Left ventricle myocardium superior (tissue), 1 donor: ENCODE measurements at regions not wholly inside any gene's neighbourhood (a gene's known extent, or its start where the extent isn't known, plus 50 kb on each side); places are given as distances from the start of the nearest gene placed in this dataset.
A peak's percentile ranks its signal among the peaks of the same experiment; 100 is the strongest.
"Not testable (repeated sequence)": the region's sequence is repeated elsewhere in the genome, so short reads cannot be mapped to it uniquely, and the experiment has no call there.

ENCODE experiments used
- ATAC-seq: fragments of 200-7000 bp; cut with Tn5 transposase; one replicate; pipeline ENCODE4 v1.9.1; 2020; ENCODE audit warnings: mild to moderate bottlenecking, moderate library complexity
- DNase-seq: peaks from one replicate; pipeline ENCODE4 v3.0.0-alpha.2; 2020
- intact Hi-C: fragments of 100-400 bp; cut with micrococcal nuclease; formaldehyde crosslinking; loops from one replicate; pipeline ENCODE4 v1.11.0; 2022
- donor health status: DM: no; HTN: yes; CAD: no; lungs with severe emphysema.

DNA sequence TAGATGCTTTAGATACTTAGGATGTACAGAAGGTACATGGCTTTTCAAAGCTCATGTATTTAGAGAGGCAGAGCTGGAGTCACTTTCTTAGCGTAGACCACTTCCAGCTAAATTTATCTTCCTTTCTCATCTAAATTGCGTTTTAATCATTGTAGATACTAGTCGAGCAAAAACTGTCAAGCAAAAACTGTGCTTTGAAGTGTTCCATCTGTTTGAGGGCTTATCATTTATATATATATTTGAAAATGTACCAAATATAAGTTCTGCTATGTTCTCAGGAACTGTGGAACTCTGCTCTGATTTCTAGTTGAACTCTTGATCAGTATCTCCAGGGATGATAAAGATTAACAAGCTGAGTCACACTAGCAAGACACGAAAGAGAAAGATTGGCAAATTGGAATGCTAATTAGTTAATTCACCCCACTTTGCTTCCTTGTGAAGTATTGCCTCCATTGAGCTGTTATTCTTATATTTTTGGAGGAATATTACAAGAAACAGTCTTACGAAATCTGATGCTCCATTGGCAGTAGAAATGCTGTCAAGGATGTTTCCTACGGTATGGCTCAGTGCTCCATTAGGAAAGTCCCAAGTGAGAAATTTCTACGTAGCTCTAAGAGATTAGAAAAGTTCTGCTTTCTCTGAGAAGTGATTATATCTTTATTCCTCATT is 310.7 kb downstream of the AEBP2 start:
- ATAC-seq, result no peak
- intact Hi-C loops, result no loop called here
- no peak for DNase-seq

GRCh38 chr12:19751078-19751477 is 311.8 kb downstream of the AEBP2 start:
- intact Hi-C loops, result no loop called here
- ATAC-seq, result no peak
- DNase-seq, result no peak

DNA sequence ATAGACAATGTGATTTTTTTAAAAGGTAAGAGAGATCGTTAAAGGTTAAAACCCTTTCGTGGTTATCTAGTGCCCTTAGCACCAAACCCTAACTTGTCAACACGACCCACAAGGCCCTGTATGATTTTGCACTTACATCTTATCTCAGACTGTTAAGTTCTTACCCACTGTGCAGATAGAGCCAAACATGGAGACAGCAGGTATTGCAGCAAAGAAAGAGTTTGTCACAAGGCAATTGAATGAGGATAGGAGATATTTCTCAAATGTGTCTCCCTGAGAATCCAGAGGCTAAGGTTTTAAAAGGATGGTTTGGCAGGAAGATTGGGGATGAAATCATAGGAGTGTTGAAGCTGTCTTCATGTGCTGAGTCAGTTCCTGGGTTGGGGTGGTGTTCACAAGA is 313.4 kb downstream of the AEBP2 start:
- DNase-seq (no peak), ATAC-seq (no peak)
- intact Hi-C loops, result no loop called here

- no peak for ATAC-seq
- intact Hi-C loops, result no loop called here
- no peak for DNase-seq
Observed at GRCh38 chr12:19755136-19755535, 315.8 kb downstream of the AEBP2 start.

DNA sequence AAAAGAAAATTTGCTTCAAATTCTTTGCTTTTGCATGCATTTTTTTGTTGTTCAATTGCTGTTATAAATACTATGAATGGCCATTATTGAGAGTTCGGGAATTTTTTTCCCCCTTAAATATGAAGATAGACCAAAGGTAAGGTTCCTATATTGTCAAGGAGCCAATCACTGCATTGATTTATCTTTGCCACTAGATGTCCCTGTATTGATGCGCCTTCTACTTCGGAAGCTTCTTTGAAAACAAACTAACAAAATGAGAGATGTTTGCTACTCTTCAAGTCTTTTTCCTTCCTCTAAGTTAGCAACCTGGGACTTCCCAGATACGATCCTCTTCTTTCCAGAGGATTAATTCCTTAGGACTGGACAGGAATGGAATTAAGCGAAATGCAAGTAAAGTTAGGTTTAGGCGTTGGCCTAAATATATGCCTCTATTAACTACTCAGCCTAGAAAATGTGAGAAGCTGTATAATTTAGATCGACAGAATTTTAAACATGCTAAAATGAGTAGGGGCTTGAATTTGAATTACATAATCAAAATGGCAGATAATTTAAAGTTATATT is 318.1 kb downstream of the AEBP2 start:
- ATAC-seq, result peak; percentile 60
- DNase-seq, result no peak
- intact Hi-C loops, result no loop called here

- ATAC-seq (no peak), DNase-seq (no peak)
- intact Hi-C loops, result no loop called here
Observed at GRCh38 chr12:19759227-19759626, 319.9 kb downstream of the AEBP2 start.

- ATAC-seq (no peak), DNase-seq (no peak)
- intact Hi-C loops, result no loop called here
Observed at GRCh38 chr12:19760611-19761010, 321.3 kb downstream of the AEBP2 start.

DNA sequence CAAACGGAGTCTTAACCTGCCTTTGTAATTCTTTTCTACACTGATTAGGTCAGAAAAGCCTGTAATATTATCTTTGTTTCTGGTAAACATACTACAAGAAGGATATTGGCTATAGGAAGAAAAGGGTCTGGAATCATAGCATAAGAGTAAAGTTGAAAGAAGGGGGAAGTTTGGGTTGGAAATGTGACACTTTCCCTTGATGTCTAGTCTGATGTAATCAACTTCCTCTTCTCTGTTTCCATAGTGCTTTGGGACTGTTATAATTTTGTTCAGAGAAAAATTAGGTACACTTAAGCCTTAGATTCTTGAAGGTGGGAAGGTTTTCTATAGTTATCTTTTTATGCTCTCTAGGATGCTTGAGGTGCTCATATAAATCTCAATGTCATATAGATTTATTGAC is 322.2 kb downstream of the AEBP2 start:
- intact Hi-C loops, result no loop called here
- DNase-seq, result no peak
- no peak for ATAC-seq

DNA sequence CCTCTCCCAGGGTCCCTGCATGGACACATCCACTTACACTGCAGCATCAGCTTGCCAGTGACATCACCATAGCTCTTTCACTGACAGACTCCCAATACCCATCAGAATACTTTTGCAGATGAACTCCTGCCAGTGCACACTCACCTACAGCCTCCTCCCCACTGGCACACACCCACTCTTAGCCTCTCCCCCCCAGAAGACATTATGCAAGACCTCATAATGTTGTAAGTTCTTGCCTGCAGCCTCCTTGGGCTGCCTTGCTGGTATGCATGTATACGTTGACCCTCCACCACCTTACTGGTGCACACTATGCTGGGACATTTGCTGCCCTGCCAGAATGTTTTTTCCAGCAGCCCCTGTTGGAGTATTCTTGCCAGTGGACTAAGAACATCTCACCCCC is 324.2 kb downstream of the AEBP2 start:
- intact Hi-C loops, result no loop called here
- no peak for ATAC-seq
- DNase-seq, result no peak

GRCh38 chr12:19764408-19764807 is 325.1 kb downstream of the AEBP2 start:
- intact Hi-C loops, result no loop called here
- no peak for ATAC-seq
- no peak for DNase-seq

DNA sequence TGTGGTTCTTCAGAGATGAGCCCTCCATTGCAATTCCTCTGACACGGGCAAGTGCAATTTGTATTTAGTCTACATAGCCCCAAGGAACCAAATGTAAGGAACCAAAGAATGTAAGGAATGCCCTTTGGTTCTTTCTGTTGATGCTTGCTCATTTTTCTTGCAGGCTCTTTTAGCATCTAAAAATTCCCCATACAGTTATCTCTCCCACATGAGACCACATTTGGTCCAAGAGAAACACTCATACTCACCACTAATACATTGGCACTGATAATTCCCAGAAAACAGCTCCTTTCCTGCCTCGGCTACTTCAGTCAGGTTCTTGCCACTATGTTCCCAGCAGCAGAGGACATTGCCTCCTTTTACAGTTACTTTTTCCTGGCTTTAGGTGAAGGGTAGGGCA is 332.6 kb downstream of the AEBP2 start:
- DNase-seq (no peak), ATAC-seq (peak; percentile 45)
- intact Hi-C loops, result no loop called here

- ATAC-seq (no peak), DNase-seq (no peak)
- intact Hi-C loops, result no loop called here
Observed at GRCh38 chr12:19772776-19773175, 333.5 kb downstream of the AEBP2 start.

- intact Hi-C loops, result no loop called here
- DNase-seq, result no peak
- ATAC-seq, result no peak
Observed at GRCh38 chr12:19775241-19775640, 335.9 kb downstream of the AEBP2 start.

GRCh38 chr12:19775976-19776375 is 336.7 kb downstream of the AEBP2 start:
- ATAC-seq, intact Hi-C loops, DNase-seq: not testable (repeated sequence)

DNA sequence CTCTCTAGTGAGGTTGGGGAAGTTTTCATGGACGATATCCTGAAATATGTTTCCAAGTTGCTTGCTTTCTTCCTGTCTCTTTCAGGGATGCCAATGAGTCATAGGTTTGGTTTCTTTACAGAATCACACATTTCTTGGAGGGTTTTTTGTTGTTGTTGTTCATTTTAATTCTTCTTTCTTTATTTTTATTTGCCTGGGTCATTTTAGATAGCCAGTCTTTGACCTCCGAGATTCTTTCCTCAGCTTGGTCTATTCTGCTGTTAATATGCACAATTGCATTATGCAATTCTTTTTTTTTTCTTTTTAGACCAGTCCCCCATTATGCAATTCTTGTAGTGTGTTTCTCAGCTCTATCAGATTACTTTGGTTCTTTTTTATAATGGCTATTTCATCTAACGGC is 338.9 kb downstream of the AEBP2 start:
- intact Hi-C loops, result no loop called here
- peak; percentile 28 for ATAC-seq
- DNase-seq, result no peak

DNA sequence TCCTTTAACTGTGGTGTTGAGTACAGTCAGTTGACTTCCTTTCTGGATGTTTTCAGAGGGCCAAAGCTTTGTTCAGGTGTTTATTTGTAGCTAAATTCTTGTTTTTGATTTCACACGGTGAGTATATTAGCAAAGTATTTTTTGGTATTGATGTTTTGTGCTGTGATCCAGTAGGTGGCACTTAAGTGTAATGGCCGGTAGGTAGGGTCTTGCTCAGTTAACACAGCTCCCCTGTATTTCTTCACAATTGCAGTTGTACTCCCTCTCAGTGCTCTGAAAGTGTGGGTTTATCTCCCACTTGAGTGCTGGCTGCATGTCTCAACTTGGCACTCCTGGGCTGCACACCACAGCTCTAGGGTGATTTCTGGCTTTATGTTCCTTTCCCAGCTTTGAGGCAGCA is 339.5 kb downstream of the AEBP2 start:
- peak; percentile 82 for ATAC-seq
- intact Hi-C loops, result no loop called here
- no peak for DNase-seq

DNA sequence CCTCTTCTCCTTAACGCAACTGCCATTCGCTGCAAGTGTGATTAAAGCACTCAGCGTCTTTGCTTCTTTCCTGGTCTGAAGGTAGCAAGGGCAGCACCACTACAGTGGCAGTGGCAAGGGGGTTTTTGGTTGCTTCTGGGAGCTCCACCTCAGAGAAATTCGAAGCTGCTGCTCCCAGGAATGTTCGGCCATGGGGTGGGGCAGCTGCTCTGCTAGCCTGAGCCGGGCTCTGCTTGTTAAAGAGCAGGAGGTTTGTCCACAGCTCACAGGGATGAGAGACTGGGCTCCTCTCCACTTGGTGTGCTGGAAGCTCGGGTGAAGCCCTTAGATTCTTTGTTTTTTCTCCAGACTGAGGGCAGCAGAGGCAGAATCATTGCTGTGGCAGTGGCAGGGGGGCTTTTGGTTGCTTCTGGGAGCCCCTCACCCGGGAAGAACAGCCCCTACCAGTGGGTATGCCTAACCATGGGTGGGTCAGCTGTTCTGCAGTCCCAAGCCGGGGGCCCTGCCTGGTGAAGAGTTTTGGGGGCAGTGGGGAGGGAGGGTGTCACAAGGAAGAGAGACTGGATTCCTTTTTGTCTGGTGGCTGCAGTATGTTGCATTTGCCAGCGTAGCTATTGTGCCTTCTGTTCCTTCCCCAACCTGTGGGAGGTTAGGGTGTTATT is 340.2 kb downstream of the AEBP2 start:
- DNase-seq (peak; percentile 65), ATAC-seq (peak; percentile 89)
- intact Hi-C loops, result no loop called here

GRCh38 chr12:19780460-19780859 is 341.2 kb downstream of the AEBP2 start:
- intact Hi-C loops, result no loop called here
- no peak for DNase-seq
- ATAC-seq, result no peak

GRCh38 chr12:19783547-19784444 is 344.5 kb downstream of the AEBP2 start:
- intact Hi-C loops, result no loop called here
- DNase-seq (no peak), ATAC-seq (no peak)

- no peak for DNase-seq
- intact Hi-C loops, result no loop called here
- no peak for ATAC-seq
Observed at GRCh38 chr12:19792028-19792427, 352.7 kb downstream of the AEBP2 start.
